ENCODE measurements at regions not wholly inside any gene's neighbourhood (a gene's known extent, or its start where the extent isn't known, plus 50 kb on each side); places are given as distances from the start of the nearest gene placed in this dataset.

GRCh38 chr1:212157252-212157651 is 121.7 kb downstream of the DTL start:
- no peak for TF ChIP-seq CTCF (IDR thresholded peaks at IDR 0.05)
- TF ChIP-seq MXI1 (IDR thresholded peaks at IDR 0.05; ENCODE audit: low read depth, low read length): no peak
- no peak for TF ChIP-seq EP300 (IDR thresholded peaks at IDR 0.05; ENCODE audit: borderline replicate concordance in 1 of 2, low read depth in 1 of 2, low read length in 1 of 2)
- no peak for TF ChIP-seq RAD21 (IDR thresholded peaks at IDR 0.05; ENCODE audit: low read length)
- no peak for TF ChIP-seq FOXM1 (IDR thresholded peaks at IDR 0.05; ENCODE audit: low read depth)
- TF ChIP-seq EZH2phosphoT487 (IDR thresholded peaks at IDR 0.05; ENCODE audit: borderline replicate concordance, low read depth): no peak
- TF ChIP-seq MAX (IDR thresholded peaks at IDR 0.05; ENCODE audit: low read depth): no peak
- TF ChIP-seq CHD2 (IDR thresholded peaks at IDR 0.05; ENCODE audit: low read length, partially characterized antibody): no peak
- no peak for TF ChIP-seq POLR2AphosphoS5 (IDR thresholded peaks at IDR 0.05; ENCODE audit: low read depth, low read length)
- TF ChIP-seq YY1 (IDR thresholded peaks at IDR 0.05; ENCODE audit: low read depth): no peak
- TF ChIP-seq RFX5 (IDR thresholded peaks at IDR 0.05; ENCODE audit: low read length): no peak
- no peak for TF ChIP-seq NFIC (IDR thresholded peaks at IDR 0.05; ENCODE audit: borderline replicate concordance)
- TF ChIP-seq RXRA (IDR thresholded peaks at IDR 0.05; ENCODE audit: borderline replicate concordance, low read depth): no peak
- no peak for TF ChIP-seq ZBTB33 (IDR thresholded peaks at IDR 0.05; ENCODE audit: borderline replicate concordance, low read depth)

Measured in SK-N-SH (cell line).